GM23338 (cell line): ENCODE measurements at regions not wholly inside any gene's neighbourhood (a gene's known extent, or its start where the extent isn't known, plus 50 kb on each side); places are given as distances from the start of the nearest gene placed in this dataset.
"Not testable (repeated sequence)": the region's sequence is repeated elsewhere in the genome, so short reads cannot be mapped to it uniquely, and the experiment has no call there.

ENCODE experiments used
- ATAC-seq: fragments of 200-7000 bp; cut with Tn5 transposase; 3 replicates; pipeline ENCODE4 v1.9.1; 2020
- DNase-seq: peaks from one replicate; pipeline ENCODE4 v3.0.0-alpha.2; 2015; ENCODE audit warnings: low spot score
- H2AFZ ChIP-seq: fragments of 200-600 bp; sonication (generic); 2 replicates; pipeline ENCODE4 v1.8.0; 2016; ENCODE audit warnings: antibody characterized with exemption, mild to moderate bottlenecking, moderate library complexity
- H3F3A ChIP-seq: fragments of 200-600 bp; sonication (generic); replicated peaks from 2 replicates; pipeline ENCODE4 v1.8.0; 2017; ENCODE audit warnings: antibody characterized with exemption, mixed run types, low read depth
- H3K27ac ChIP-seq: fragments of 200-600 bp; sonication (generic); 2 replicates; pipeline ENCODE4 v1.6.1; 2016; ENCODE audit warnings: low read depth
- H3K27me3 ChIP-seq: fragments of 200-600 bp; sonication (generic); 2 replicates; pipeline ENCODE4 v1.8.0; 2016; ENCODE audit warnings: mild to moderate bottlenecking, mixed run types, moderate library complexity; ENCODE audit not compliant: insufficient read depth
- H3K36me3 ChIP-seq: fragments of 200-600 bp; sonication (generic); 2 replicates; pipeline ENCODE4 v1.8.0; 2016; ENCODE audit warnings: mild to moderate bottlenecking; ENCODE audit not compliant: insufficient read depth
- H3K4me1 ChIP-seq: fragments of 200-600 bp; sonication (generic); 2 replicates; pipeline ENCODE4 v1.8.0; 2016; ENCODE audit warnings: mild to moderate bottlenecking, moderate library complexity; ENCODE audit not compliant: insufficient read depth
- H3K4me2 ChIP-seq: fragments of 200-600 bp; sonication (generic); 2 replicates; pipeline ENCODE4 v1.7.1; 2017; ENCODE audit warnings: mixed run types
- H3K4me3 ChIP-seq: fragments of 200-600 bp; sonication (generic); 2 replicates; pipeline ENCODE4 v1.6.1; 2016; ENCODE audit warnings: mixed run types
- H3K79me2 ChIP-seq: fragments of 200-600 bp; sonication (generic); replicated peaks from 2 replicates; pipeline ENCODE4 v1.8.0; 2017; ENCODE audit warnings: mild to moderate bottlenecking; ENCODE audit not compliant: insufficient read depth
- H3K9me2 ChIP-seq: fragments of 200-600 bp; sonication (generic); 2 replicates; pipeline ENCODE4 v1.8.0; 2017; ENCODE audit not compliant: insufficient read depth
- H4K20me1 ChIP-seq: fragments of 200-600 bp; sonication (generic); replicated peaks from 2 replicates; pipeline ENCODE4 v1.8.0; 2017; ENCODE audit warnings: mild to moderate bottlenecking; ENCODE audit not compliant: insufficient read depth
- H3K27ac Mint-ChIP-seq: 2 replicates; pipeline ENCODE4 v1.8.0; 2020; ENCODE audit warnings: inconsistent platforms, mild to moderate bottlenecking, moderate library complexity, mixed read lengths
- H3K27me3 Mint-ChIP-seq: 3 replicates; pipeline ENCODE4 v1.8.0; 2022; ENCODE audit warnings: low read depth, mild to moderate bottlenecking, moderate library complexity, mixed read lengths, inconsistent platforms; ENCODE audit not compliant: insufficient read depth, poor library complexity
- H3K36me3 Mint-ChIP-seq: 3 replicates; pipeline ENCODE4 v1.8.0; 2021; ENCODE audit warnings: low read depth, mild to moderate bottlenecking, inconsistent platforms, moderate library complexity, mixed read lengths
- H3K4me1 Mint-ChIP-seq: 3 replicates; pipeline ENCODE4 v1.8.0; 2020; ENCODE audit warnings: mild to moderate bottlenecking, inconsistent platforms, mixed read lengths
- H3K4me3 Mint-ChIP-seq: 3 replicates; pipeline ENCODE4 v1.8.0; 2021; ENCODE audit warnings: moderate library complexity, mild to moderate bottlenecking, inconsistent platforms, mixed read lengths
- H3K9me3 Mint-ChIP-seq: 3 replicates; pipeline ENCODE4 v1.8.0; 2020; ENCODE audit warnings: moderate library complexity, mild to moderate bottlenecking, inconsistent platforms, mixed read lengths
- CREB1 ChIP-seq: fragments of 250-450 bp; sonication (Bioruptor Pico); IDR thresholded peaks from 2 replicates; pipeline ENCODE4 v1.5.0; 2020; ENCODE audit warnings: low read depth, mild to moderate bottlenecking, moderate library complexity
- EZH2phosphoT487 ChIP-seq: fragments of 200-600 bp; sonication (generic); IDR thresholded peaks from one replicate; pipeline ENCODE4 v1.8.1; 2018; ENCODE audit warnings: antibody characterized with exemption; ENCODE audit not compliant: unreplicated experiment
- JUNB ChIP-seq: IDR thresholded peaks from one replicate; pipeline ENCODE4 v1.6.1; 2016; ENCODE audit warnings: antibody characterized with exemption; ENCODE audit not compliant: unreplicated experiment
- NANOG ChIP-seq: IDR thresholded peaks from 2 replicates; pipeline ENCODE4 v1.6.1; 2016; ENCODE audit warnings: antibody characterized with exemption, borderline replicate concordance
- POLR2AphosphoS5 ChIP-seq: IDR thresholded peaks from 2 replicates; pipeline ENCODE4 v1.6.1; 2016; ENCODE audit warnings: antibody characterized with exemption, low read depth
- ZNF331 ChIP-seq: fragments of 250-450 bp; sonication (Bioruptor Pico); IDR thresholded peaks from 2 replicates; pipeline ENCODE4 v1.5.0; 2020; ENCODE audit warnings: low read depth, mild to moderate bottlenecking, moderate library complexity
- ZNF462 ChIP-seq: fragments of 250-450 bp; sonication (Bioruptor Pico); IDR thresholded peaks from 2 replicates; pipeline ENCODE4 v1.5.0; 2020; ENCODE audit warnings: mild to moderate bottlenecking, moderate library complexity

DNA sequence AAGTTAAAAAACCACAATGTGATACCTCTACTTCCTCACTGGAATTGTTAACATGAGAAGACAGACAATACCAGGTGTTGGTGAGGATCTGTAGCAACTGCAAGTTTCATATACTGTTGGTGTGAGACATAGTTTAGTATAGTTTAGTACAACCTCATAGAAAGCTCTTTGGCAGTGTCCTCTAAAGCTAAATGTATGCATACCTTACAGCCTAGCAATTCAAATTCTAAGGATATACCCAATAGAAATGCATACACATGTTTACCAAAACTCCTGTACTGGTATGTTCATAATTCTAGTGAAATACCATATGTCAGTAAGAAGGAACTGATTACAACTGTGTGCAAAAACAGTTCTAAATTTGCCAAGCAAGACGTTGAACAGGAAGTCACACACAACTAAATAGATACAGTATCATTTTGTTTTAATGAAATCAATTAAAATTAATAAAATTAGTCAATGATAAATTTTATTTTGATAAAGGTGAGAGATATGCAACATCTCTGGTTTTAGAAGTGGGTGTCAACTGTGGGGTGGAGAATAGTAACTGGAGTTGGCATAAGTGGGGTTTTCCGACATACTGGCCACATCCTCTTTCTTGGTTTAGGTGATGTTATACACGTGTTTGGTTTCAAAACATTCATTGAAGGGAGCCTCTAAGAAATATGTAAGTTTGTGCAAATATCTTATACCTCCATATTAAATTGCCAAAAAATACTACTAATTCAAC lies 450.7 kb downstream of the PTPRC start (continued):
- no peak for TF ChIP-seq ZNF462 (CRISPR knock-in tag)
- no peak for TF ChIP-seq JUNB
- no peak for TF ChIP-seq CREB1 (CRISPR knock-in tag)
- TF ChIP-seq EZH2phosphoT487 = no peak
- TF ChIP-seq ZNF331 (CRISPR knock-in tag) = no peak
- no peak for TF ChIP-seq POLR2AphosphoS5
- TF ChIP-seq NANOG = no peak

DNA sequence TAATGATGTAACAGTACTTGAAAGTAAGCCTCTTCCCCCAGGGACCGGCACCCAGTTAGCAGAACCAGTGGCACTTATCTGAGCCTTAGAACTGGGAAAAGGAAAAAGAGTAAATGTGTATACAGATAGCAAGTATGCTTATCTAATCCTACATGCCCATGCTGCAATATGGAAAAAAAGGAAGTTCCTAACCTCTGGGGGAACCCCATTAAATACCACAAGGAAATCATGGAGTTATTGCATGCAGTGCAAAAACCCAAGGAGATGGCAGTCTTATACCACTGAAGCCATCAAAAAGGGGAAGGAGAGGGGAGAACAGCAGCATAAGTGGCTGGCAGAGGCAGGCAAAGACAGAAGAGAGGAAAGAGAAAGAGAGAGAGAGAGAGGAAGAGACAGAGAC lies 456.8 kb downstream of the PTPRC start:
- H3K36me3 ChIP-seq, H3K36me3 Mint-ChIP-seq, H3K4me2 ChIP-seq, H3K9me3 Mint-ChIP-seq, H4K20me1 ChIP-seq, H3K27me3 Mint-ChIP-seq, H3K27me3 ChIP-seq, DNase-seq, H3K27ac ChIP-seq, H3K9me2 ChIP-seq, H3K4me3 ChIP-seq, H3K4me3 Mint-ChIP-seq, H3F3A ChIP-seq, H3K4me1 Mint-ChIP-seq, H3K79me2 ChIP-seq, ATAC-seq, H2AFZ ChIP-seq, H3K27ac Mint-ChIP-seq, H3K4me1 ChIP-seq: not testable (repeated sequence)
